NCI-H345 treated with DMSO at 0.1 percent for 48 hours (cell line): ENCODE measurements at regions not wholly inside any gene's neighbourhood (a gene's known extent, or its start where the extent isn't known, plus 50 kb on each side); places are given as distances from the start of the nearest gene placed in this dataset.
"Not testable (repeated sequence)": the region's sequence is repeated elsewhere in the genome, so short reads cannot be mapped to it uniquely, and the experiment has no call there.

ENCODE experiments used
- DNase-seq: peaks from one replicate; lab custom pipeline; 2025; ENCODE audit not compliant: unreplicated experiment; lab: John Stamatoyannopoulos, UW

- no peak for DNase-seq
Measured at GRCh38 chr14:71384007-71384845, 477.0 kb downstream of the PCNX1 start.

- DNase-seq, result no peak
Measured at GRCh38 chr14:71387753-71388152, 480.5 kb downstream of the PCNX1 start.

- no peak for DNase-seq
Measured at GRCh38 chr14:71388336-71388735, 481.1 kb downstream of the PCNX1 start.

- no peak for DNase-seq
Measured at GRCh38 chr14:71388862-71389261, 481.6 kb downstream of the PCNX1 start.

GRCh38 chr14:71394386-71394785 is 487.1 kb downstream of the PCNX1 start:
- DNase-seq, result no peak

GRCh38 chr14:71395151-71395604 is 487.9 kb downstream of the PCNX1 start:
- no peak for DNase-seq

- no peak for DNase-seq
Measured at GRCh38 chr14:71395636-71396035, 488.4 kb downstream of the PCNX1 start.

- no peak for DNase-seq
Measured at GRCh38 chr14:71396050-71396677, 488.9 kb downstream of the PCNX1 start.

GRCh38 chr14:71397371-71397770 is 490.1 kb downstream of the PCNX1 start:
- no peak for DNase-seq

- DNase-seq, result no peak
Measured at GRCh38 chr14:71398450-71398849, 491.2 kb downstream of the PCNX1 start.

- DNase-seq, result no peak
Measured at GRCh38 chr14:71399057-71399487, 491.8 kb downstream of the PCNX1 start.

GRCh38 chr14:71400871-71401321 is 493.6 kb downstream of the PCNX1 start:
- no peak for DNase-seq

GRCh38 chr14:71402415-71402814 is 495.2 kb downstream of the PCNX1 start:
- DNase-seq, result not testable (repeated sequence)

GRCh38 chr14:71403656-71404055 is 496.4 kb downstream of the PCNX1 start:
- DNase-seq, result no peak

- no peak for DNase-seq
Measured at GRCh38 chr14:71405676-71406075, 498.4 kb downstream of the PCNX1 start.

GRCh38 chr14:71408362-71409030 is 501.2 kb downstream of the PCNX1 start:
- no peak for DNase-seq

- no peak for DNase-seq
Measured at GRCh38 chr14:71410578-71411284, 503.5 kb downstream of the PCNX1 start.

GRCh38 chr14:71411285-71411595 is 504.0 kb downstream of the PCNX1 start:
- no peak for DNase-seq

GRCh38 chr14:71411738-71412137 is 504.5 kb downstream of the PCNX1 start:
- DNase-seq, result no peak

- DNase-seq, result no peak
Measured at GRCh38 chr14:71414631-71415403, 507.6 kb downstream of the PCNX1 start.

GRCh38 chr14:71415404-71415690 is 508.1 kb downstream of the PCNX1 start:
- DNase-seq, result no peak
